Mammary epithelial cell (primary cell): ENCODE measurements at regions not wholly inside any gene's neighbourhood (a gene's known extent, or its start where the extent isn't known, plus 50 kb on each side); places are given as distances from the start of the nearest gene placed in this dataset.
"Not testable (repeated sequence)": the region's sequence is repeated elsewhere in the genome, so short reads cannot be mapped to it uniquely, and the experiment has no call there.

Source experiments
- EZH2 ChIP-seq: IDR thresholded peaks from 2 replicates; pipeline ENCODE4 v1.6.1; 2012; ENCODE audit warnings: low read length, inconsistent platforms, borderline replicate concordance
- TF ChIP-seq, protein P1 (sequence below), 2 donors: IDR thresholded peaks in 1 of 2; conservative IDR thresholded peaks in 1 of 2; 2 replicates each; pipeline ENCODE4 v1.5.1; 2011 to 2012; ENCODE audit warnings: inconsistent platforms in 2 of 2, low read length in 2 of 2, mild to moderate bottlenecking in 2 of 2, control low read depth in 1 of 2, low read depth in 1 of 2; ENCODE audit not compliant: insufficient read depth in 1 of 2; ENCODE audit errors: extremely low read depth in 1 of 2

DNA sequence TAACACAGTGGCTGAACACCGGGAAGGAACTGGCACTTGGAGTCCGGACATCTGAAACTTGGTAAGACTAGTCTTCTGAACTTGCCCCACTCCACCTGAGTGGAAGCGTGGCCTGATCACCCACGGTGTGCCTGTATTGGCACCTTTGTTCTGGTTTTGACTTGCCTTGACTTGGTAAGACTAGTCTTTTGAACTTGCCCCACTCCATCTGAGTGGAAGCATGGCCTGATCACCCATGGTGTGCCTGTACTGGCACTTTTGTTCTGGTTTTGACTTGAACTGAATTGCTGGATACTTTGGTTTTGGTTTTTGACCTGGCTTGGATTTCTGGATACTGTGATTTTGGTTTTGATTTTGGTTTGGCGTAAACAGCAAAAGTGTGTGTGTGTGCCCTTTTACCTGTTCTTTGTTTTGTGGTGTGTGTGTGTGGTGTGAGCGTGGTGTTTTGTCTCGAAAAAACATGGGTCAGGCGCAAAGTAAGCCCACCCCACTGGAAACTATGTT is 84.1 kb upstream of the ADGRA3 start:
- TF ChIP-seq, protein P1, sequence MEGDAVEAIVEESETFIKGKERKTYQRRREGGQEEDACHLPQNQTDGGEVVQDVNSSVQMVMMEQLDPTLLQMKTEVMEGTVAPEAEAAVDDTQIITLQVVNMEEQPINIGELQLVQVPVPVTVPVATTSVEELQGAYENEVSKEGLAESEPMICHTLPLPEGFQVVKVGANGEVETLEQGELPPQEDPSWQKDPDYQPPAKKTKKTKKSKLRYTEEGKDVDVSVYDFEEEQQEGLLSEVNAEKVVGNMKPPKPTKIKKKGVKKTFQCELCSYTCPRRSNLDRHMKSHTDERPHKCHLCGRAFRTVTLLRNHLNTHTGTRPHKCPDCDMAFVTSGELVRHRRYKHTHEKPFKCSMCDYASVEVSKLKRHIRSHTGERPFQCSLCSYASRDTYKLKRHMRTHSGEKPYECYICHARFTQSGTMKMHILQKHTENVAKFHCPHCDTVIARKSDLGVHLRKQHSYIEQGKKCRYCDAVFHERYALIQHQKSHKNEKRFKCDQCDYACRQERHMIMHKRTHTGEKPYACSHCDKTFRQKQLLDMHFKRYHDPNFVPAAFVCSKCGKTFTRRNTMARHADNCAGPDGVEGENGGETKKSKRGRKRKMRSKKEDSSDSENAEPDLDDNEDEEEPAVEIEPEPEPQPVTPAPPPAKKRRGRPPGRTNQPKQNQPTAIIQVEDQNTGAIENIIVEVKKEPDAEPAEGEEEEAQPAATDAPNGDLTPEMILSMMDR (conservative IDR thresholded peaks at IDR 0.05 in 1 of 2, IDR thresholded peaks at IDR 0.05 in 1 of 2; ENCODE audit: extremely low read depth in 1 of 2, insufficient read depth in 1 of 2, low read depth in 1 of 2, low read length in 2 of 2): not testable (repeated sequence)
- TF ChIP-seq EZH2: not testable (repeated sequence)
